Gastroesophageal sphincter (tissue), 4 donors: ENCODE measurements at regions not wholly inside any gene's neighbourhood (a gene's known extent, or its start where the extent isn't known, plus 50 kb on each side); places are given as distances from the start of the nearest gene placed in this dataset.

ENCODE experiments used
- ATAC-seq: fragments of 150-250 bp; one replicate; pipeline ENCODE4 v1.9.1; 2016; ENCODE audit warnings: mild to moderate bottlenecking, moderate library complexity
- H3K27ac ChIP-seq, 4 donors: fragments of 200-600 bp; sonication (generic) in 3 of 4; 1 replicate in 3 of 4; 2 replicates in 1 of 4; pipeline ENCODE4 v1.5.1; 2016 to 2019
- H3K27me3 ChIP-seq: fragments of 200-600 bp; sonication (generic); one replicate; pipeline ENCODE4 v1.5.1; 2019
- H3K36me3 ChIP-seq, 2 donors: fragments of 200-600 bp; sonication (generic); one replicate each; pipeline ENCODE4 v1.5.1; 2019; ENCODE audit warnings: control low read depth in 1 of 2
- H3K4me1 ChIP-seq, 3 donors: fragments of 200-600 bp; sonication (generic); 1 replicate in 2 of 3; 2 replicates in 1 of 3; pipeline ENCODE4 v1.5.1; 2016 to 2019; ENCODE audit warnings: control low read depth in 2 of 3
- H3K4me3 ChIP-seq, 2 donors: fragments of 200-600 bp; sonication (generic); one replicate each; pipeline ENCODE4 v1.5.1; 2019; ENCODE audit warnings: mild to moderate bottlenecking in 1 of 2, moderate library complexity in 1 of 2
- H3K9me3 ChIP-seq, 3 donors: fragments of 200-600 bp; sonication (generic); one replicate each; pipeline ENCODE4 v1.5.1; 2017 to 2019; ENCODE audit warnings: control low read depth in 2 of 3
- EP300 ChIP-seq: sonication (generic); formaldehyde crosslinking; IDR thresholded peaks from one replicate; pipeline ENCODE4 v1.6.1; 2017; ENCODE audit warnings: antibody characterized with exemption, mild to moderate bottlenecking
- POLR2A ChIP-seq, 2 donors: fragments of 450-650 bp; IDR thresholded peaks; one replicate each; pipeline ENCODE4 v1.6.1; 2017; ENCODE audit warnings: antibody characterized with exemption in 2 of 2, mild to moderate bottlenecking in 2 of 2, moderate library complexity in 1 of 2
- POLR2AphosphoS5 ChIP-seq: sonication (generic); formaldehyde crosslinking; IDR thresholded peaks from one replicate; pipeline ENCODE4 v1.6.1; 2017; ENCODE audit warnings: antibody characterized with exemption
- WGBS, 2 donors: methylation state at CpG; one replicate each; pipeline ENCODE4 v1.1.5; 2018; ENCODE audit warnings: low coverage in 1 of 2; 5-methylcytosine and 5-hydroxymethylcytosine counted together
- TF ChIP-seq, protein P1 (sequence below), 4 experiments: fragments of 200-600 bp in 2 of 4; fragments of 450-650 bp in 2 of 4; sonication (generic) in 1 of 4; IDR thresholded peaks; one replicate each; pipeline ENCODE4 v1.5.1; 2017 to 2019; ENCODE audit warnings: antibody characterized with exemption in 4 of 4, mild to moderate bottlenecking in 2 of 4, moderate library complexity in 2 of 4

DNA sequence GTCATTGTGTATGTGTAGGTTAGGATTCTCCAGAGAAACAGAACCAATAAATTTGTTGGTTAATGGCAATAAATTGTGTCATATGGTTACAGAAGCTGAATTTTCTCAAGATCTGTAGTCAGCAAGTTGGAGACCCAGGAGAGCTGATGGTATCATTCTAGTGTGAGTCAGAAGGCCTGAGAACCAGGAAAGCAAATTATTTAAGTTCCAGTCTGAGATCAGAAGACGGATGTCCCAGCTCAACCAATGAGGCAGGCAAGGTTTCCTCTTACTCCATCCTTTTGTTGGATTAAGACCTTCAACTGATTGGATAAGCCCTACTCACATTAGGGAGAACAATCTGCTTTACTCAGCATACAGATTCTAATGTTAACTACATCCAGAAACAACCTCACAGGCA lies 656.3 kb downstream of the ANXA1 start:
- H3K36me3 ChIP-seq: no peaks in the 10 kb centered on the region
- 70 to 100% methylated on average over 1 of the region's 1 CpG for WGBS, 2 donors
- no peaks in the 10 kb centered on the region for H3K9me3 ChIP-seq
- no peaks in the 10 kb centered on the region for H3K27me3 ChIP-seq
- ATAC-seq: no peak
- no peak for TF ChIP-seq EP300
- TF ChIP-seq, protein P1, sequence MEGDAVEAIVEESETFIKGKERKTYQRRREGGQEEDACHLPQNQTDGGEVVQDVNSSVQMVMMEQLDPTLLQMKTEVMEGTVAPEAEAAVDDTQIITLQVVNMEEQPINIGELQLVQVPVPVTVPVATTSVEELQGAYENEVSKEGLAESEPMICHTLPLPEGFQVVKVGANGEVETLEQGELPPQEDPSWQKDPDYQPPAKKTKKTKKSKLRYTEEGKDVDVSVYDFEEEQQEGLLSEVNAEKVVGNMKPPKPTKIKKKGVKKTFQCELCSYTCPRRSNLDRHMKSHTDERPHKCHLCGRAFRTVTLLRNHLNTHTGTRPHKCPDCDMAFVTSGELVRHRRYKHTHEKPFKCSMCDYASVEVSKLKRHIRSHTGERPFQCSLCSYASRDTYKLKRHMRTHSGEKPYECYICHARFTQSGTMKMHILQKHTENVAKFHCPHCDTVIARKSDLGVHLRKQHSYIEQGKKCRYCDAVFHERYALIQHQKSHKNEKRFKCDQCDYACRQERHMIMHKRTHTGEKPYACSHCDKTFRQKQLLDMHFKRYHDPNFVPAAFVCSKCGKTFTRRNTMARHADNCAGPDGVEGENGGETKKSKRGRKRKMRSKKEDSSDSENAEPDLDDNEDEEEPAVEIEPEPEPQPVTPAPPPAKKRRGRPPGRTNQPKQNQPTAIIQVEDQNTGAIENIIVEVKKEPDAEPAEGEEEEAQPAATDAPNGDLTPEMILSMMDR (IDR thresholded peaks at IDR 0.05): no peak
- no peak for TF ChIP-seq POLR2AphosphoS5
- TF ChIP-seq POLR2A (IDR thresholded peaks at IDR 0.05): no peak
- H3K4me3 ChIP-seq: no peak overlapping the region
- no peaks in the 10 kb centered on the region for H3K4me1 ChIP-seq
- H3K27ac ChIP-seq: no peak overlapping the region

DNA sequence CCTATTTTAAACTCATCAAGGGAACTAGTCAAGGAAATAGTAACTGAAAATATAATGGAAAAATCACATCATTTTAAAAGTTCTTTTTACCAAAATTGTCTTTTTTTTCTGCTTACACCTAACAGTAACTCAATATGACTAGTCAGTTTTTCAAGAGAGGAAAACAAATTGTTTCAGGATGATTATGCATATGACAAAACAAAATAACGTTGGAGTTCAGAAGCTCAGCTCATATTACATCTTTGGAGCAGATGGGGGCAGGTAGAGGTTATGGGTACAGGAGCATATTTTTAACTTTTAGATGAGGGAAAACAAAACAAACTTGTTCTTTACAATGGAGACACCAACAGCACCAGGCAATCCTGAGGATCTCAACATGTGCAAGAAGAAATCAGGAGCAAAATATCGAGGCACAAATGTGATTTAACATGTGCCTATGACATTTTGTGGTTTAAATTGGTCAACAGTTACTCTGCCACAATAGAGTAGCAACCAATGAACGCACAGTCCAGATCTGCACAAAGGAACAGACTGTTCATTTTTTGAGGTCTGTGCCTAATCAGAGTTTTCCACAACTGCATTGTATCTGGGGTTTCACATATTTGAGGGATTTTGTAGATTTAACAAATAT lies 659.0 kb downstream of the ANXA1 start:
- 51 to 56% methylated on average over 3 of the region's 3 CpGs for WGBS, 2 donors

DNA sequence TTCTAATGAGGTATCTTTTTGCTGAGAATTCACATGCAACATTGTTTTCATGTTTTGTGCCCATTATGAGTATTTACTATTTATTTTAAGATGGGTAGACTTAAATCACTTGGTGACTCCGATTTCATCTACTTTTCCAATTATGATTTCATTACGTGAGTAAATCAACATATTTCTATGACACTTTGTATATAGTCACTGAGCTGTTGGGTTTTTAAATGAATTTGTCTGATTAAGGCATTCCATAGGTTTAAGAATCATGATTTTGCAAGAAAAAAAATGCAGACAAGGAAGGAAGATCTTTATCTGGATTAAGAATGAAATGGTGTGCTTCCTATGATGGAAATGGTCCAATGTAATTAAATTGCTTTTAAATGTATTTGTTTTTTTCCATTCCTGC lies 661.9 kb downstream of the ANXA1 start:
- Histone ChIP-seq H3K9me3 (no peaks in the 10 kb centered on the region), H3K27me3 (no peaks in the 10 kb centered on the region), H3K4me1 (no peaks in the 10 kb centered on the region), H3K4me3 (no peak overlapping the region), H3K27ac (no peak overlapping the region), H3K36me3 (no peaks in the 10 kb centered on the region)
- 66 to 74% methylated on average over 2 of the region's 2 CpGs for WGBS, 2 donors
- no peak for ATAC-seq
- TF ChIP-seq POLR2A (IDR thresholded peaks at IDR 0.05): no peak
- TF ChIP-seq, protein P1 (IDR thresholded peaks at IDR 0.05): no peak

More for the DNA sequence above, 659.0 kb downstream of the ANXA1 start:
- Histone ChIP-seq H3K4me1 (no peaks in the 10 kb centered on the region), H3K4me3 (no peak overlapping the region), H3K9me3 (no peaks in the 10 kb centered on the region), H3K27ac (no peak overlapping the region), H3K27me3 (no peaks in the 10 kb centered on the region), H3K36me3 (no peaks in the 10 kb centered on the region)
- no peak for ATAC-seq
- TF ChIP-seq, protein P1 (IDR thresholded peaks at IDR 0.05): no peak
- TF ChIP-seq EP300 (no peak), POLR2AphosphoS5 (no peak), POLR2A (IDR thresholded peaks at IDR 0.05) (no peak)

DNA sequence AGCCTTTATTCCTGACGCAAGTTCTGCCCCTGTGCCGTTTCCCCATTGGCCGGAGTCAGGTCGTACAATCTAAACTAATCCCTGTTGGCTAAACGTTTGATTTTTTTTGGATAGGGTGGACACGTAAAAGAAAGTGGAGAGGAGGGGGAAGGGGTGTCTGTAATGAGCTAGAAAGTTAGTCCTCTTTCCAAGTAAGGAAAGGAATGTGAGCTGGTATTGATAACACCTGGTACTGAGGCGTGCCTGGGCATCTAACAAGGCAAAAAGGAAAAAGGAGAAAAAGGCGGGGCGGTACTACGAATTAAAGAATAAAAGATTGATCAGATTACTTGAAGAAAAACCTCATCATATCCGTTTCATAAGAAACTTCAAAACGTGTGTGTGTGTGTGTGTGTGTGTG lies 665.2 kb downstream of the ANXA1 start:
- H3K4me1 ChIP-seq: no peaks in the 10 kb centered on the region
- no peak overlapping the region for H3K27ac ChIP-seq
- H3K4me3 ChIP-seq: no peak overlapping the region
- no peaks in the 10 kb centered on the region for H3K27me3 ChIP-seq
- H3K36me3 ChIP-seq: no peaks in the 10 kb centered on the region
- no peak for TF ChIP-seq EP300
- TF ChIP-seq, protein P1 (IDR thresholded peaks at IDR 0.05): no peak
- no peak for TF ChIP-seq POLR2AphosphoS5
- TF ChIP-seq POLR2A (IDR thresholded peaks at IDR 0.05): no peak
- no peaks in the 10 kb centered on the region for H3K9me3 ChIP-seq
- ATAC-seq: no peak
- 58 to 74% methylated on average over 6 to 12 of the region's 12 CpGs for WGBS, 2 donors

DNA sequence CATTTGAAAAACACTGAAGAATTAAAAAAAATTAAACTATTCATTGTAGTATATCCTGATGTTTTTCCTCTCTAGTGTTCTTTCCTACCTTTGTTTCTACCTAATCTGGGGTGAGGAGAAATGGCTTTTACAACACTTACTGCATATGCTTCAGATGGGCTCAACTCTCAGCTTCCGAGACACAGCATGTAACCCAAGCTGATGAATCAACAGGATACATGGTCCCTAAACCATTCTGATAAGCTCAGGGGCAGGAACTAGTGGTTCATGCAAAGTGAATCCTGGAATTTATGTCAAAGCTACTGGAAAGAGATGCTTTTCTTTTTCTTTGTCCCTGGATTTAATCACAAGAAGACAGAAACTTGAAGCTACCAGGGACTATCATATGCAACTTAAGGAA lies 672.5 kb upstream of the RORB start:
- Histone ChIP-seq H3K36me3 (no peaks in the 10 kb centered on the region), H3K4me1 (no peaks in the 10 kb centered on the region), H3K9me3 (no peaks in the 10 kb centered on the region), H3K27me3 (no peaks in the 10 kb centered on the region), H3K27ac (no peak overlapping the region), H3K4me3 (no peak overlapping the region)
- TF ChIP-seq EP300 (no peak), POLR2A (IDR thresholded peaks at IDR 0.05) (no peak), POLR2AphosphoS5 (no peak)
- TF ChIP-seq, protein P1 (IDR thresholded peaks at IDR 0.05): no peak
- no peak for ATAC-seq
- WGBS, 2 donors: 60 to 80% methylated on average over 1 of the region's 1 CpG
